ENCODE measurements at regions not wholly inside any gene's neighbourhood (a gene's known extent, or its start where the extent isn't known, plus 50 kb on each side); places are given as distances from the start of the nearest gene placed in this dataset.

- TF ChIP-seq CTCF (conservative IDR thresholded peaks at IDR 0.05; ENCODE audit: low read depth, low read length) (no peak), EZH2 (IDR thresholded peaks at IDR 0.05; ENCODE audit: low read length, unreplicated experiment) (no peak), EZH2phosphoT487 (IDR thresholded peaks at IDR 0.05; ENCODE audit: borderline replicate concordance, low read length) (no peak)
Measured at GRCh38 chr1:34341896-34342295, 165.2 kb downstream of the C1orf94 start.
